ENCODE measurements at regions not wholly inside any gene's neighbourhood (a gene's known extent, or its start where the extent isn't known, plus 50 kb on each side); places are given as distances from the start of the nearest gene placed in this dataset.
"Not testable (repeated sequence)": the region's sequence is repeated elsewhere in the genome, so short reads cannot be mapped to it uniquely, and the experiment has no call there.

DNA sequence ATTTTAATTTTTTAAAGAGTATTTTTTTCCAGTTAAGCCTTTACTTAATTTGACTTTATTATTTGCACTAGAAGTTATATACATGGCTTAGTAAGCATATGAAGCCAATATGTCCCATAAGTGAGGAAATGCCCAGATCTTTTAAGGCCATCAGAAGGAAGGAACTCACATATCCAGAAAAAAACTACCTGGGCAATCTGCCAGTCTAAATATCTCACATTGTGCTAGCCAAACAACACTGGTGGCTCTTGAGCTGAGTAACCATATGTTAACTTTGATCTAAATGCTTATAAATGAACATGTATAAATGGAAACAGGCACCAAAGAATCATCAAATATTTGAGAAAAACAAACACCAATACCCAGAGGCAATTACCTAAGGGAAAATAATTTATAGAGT, 138.6 kb upstream of the APOOL start:
- no peak for TF ChIP-seq CTCF (IDR thresholded peaks at IDR 0.05; ENCODE audit: low read depth, low read length)
- no peak overlapping the region for H3K4me3 ChIP-seq (ENCODE audit: low read depth, low read length)

GRCh38 chrX:84870281-84870680, 133.4 kb upstream of the APOOL start:
- H3K4me3 ChIP-seq (ENCODE audit: low read depth, low read length): not testable (repeated sequence)

GRCh38 chrX:84872160-84872771, 131.4 kb upstream of the APOOL start:
- H3K4me3 ChIP-seq (ENCODE audit: low read depth, low read length): not testable (repeated sequence)

DNA sequence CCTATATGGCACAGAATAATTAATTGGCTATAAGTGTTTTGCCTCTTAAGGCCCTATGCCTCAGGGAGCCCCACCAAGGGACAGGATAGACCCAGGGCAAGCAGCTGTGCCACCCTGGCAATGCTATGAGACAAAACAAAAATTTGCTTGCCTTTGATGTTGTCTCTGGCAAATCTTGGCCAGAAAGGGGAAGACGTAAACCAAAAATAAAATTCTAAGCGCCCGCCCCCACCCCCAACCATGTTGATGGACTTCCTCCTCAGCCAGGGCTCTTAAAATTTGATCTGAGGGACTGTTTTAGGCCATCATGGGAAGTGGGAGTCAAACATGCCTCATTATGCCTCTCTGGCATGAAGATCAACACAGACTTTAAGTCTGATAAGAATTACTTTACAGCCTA, 130.5 kb upstream of the APOOL start:
- no peak overlapping the region for H3K4me3 ChIP-seq (ENCODE audit: low read depth, low read length)
- no peak for TF ChIP-seq CTCF (IDR thresholded peaks at IDR 0.05; ENCODE audit: low read depth, low read length)

GRCh38 chrX:84876876-84877275, 126.8 kb upstream of the APOOL start:
- TF ChIP-seq CTCF (IDR thresholded peaks at IDR 0.05; ENCODE audit: low read depth, low read length): no peak
- no peak overlapping the region for H3K4me3 ChIP-seq (ENCODE audit: low read depth, low read length)

- no peak overlapping the region for H3K4me3 ChIP-seq (ENCODE audit: low read depth, low read length)
- no peak for TF ChIP-seq CTCF (IDR thresholded peaks at IDR 0.05; ENCODE audit: low read depth, low read length)
Measured at GRCh38 chrX:84893897-84894296, 109.8 kb upstream of the APOOL start.

DNA sequence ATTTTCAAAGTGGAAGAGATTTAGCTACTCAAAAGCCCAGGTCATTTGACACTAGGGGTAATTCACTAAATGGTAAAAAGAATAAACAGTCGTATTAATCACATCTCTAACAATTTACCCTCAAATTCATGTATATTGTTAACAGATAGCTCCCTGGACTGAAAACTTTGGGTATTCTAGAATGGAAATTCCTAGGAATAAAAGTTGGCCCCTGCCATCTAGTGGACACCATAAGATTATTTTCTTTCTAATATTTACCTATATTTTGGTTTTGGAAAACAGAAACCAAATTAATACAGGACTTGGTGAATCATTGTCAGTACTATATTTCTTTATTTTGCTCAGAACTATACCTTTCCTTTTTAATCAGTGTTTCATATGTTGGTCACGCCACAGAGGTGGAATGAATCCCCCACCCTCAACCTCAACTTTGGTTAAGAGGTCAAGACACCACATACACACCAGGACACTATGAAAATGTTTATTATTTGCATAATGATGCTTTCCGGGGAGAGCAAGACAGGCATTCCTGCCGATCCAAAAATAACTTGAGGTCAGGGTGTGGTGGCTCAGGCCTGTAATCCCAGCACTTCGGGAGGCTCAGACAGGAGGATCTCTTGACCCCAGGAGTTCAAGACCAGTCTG, 96.2 kb upstream of the APOOL start:
- H3K4me3 ChIP-seq (ENCODE audit: low read depth, low read length): no peak overlapping the region
- TF ChIP-seq CTCF (IDR thresholded peaks at IDR 0.05; ENCODE audit: low read depth, low read length): no peak

DNA sequence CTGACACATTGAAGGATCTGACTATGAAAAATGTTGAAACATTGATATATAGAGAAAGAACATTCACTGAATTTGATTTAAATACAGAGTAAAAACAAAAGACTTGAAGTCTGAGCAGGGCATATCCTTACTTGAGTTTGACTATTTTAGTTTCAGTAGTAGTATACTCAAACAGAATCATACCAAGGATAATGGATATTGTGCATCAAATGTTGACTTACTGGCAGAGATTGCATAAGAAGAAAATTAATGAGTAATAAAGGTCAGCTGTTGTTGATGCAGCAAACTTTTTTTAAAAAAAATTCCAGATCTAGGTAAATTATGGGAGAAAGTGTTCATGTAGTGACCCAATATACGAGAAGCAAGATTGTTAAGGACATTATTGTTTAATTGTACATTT, 94.5 kb upstream of the APOOL start:
- H3K4me3 ChIP-seq (ENCODE audit: low read depth, low read length): no peak overlapping the region

More for the DNA sequence above, 94.5 kb upstream of the APOOL start:
- TF ChIP-seq CTCF (IDR thresholded peaks at IDR 0.05; ENCODE audit: low read depth, low read length): no peak

Measured in WI38 (cell line).